Right lobe of liver (tissue), 4 donors: ENCODE measurements at regions not wholly inside any gene's neighbourhood (a gene's known extent, or its start where the extent isn't known, plus 50 kb on each side); places are given as distances from the start of the nearest gene placed in this dataset.
"Not testable (repeated sequence)": the region's sequence is repeated elsewhere in the genome, so short reads cannot be mapped to it uniquely, and the experiment has no call there.

Experiments used
- CTCF ChIP-seq, 4 donors: fragments of 200-600 bp in 3 of 4; fragments of 450-650 bp in 1 of 4; IDR thresholded peaks; one replicate each; pipeline versions ENCODE4 v1.5.1 to v1.8.0; 2016 to 2022; ENCODE audit warnings: antibody characterized with exemption in 4 of 4, mild to moderate bottlenecking in 2 of 4
- POLR2A ChIP-seq: fragments of 450-650 bp; IDR thresholded peaks from one replicate; pipeline ENCODE4 v1.6.1; 2017; ENCODE audit warnings: antibody characterized with exemption, mild to moderate bottlenecking
- donor health status: DM: no; HTN: no; CAD: no.
- donor health status: DM: no; HTN: no; CAD: no.
- donor health status: DM: no; HTN: yes; CAD: no.

- TF ChIP-seq POLR2A; CTCF (IDR thresholded peaks at IDR 0.05): not testable (repeated sequence)
Measured at GRCh38 chr1:173260329-173260728, 53.2 kb upstream of the TNFSF4 start.
